ENCODE measurements at regions not wholly inside any gene's neighbourhood (a gene's known extent, or its start where the extent isn't known, plus 50 kb on each side); places are given as distances from the start of the nearest gene placed in this dataset.

GRCh38 chr9:86521322-86521721, 167.1 kb upstream of the TUT7 start:
- no peak for TF ChIP-seq CTCF (IDR thresholded peaks at IDR 0.05; ENCODE audit: low read depth, low read length)
- H3K36me3 ChIP-seq: no peaks in the 10 kb centered on the region
- H3K4me3 ChIP-seq: no peak overlapping the region
- H3K4me1 ChIP-seq (ENCODE audit: low read depth): no peaks in the 10 kb centered on the region
- no peaks in the 10 kb centered on the region for H3K9me3 ChIP-seq (ENCODE audit: low read depth)
- H3K27me3 ChIP-seq: no peaks in the 10 kb centered on the region
- no peak overlapping the region for H3K27ac ChIP-seq
- no peak for DNase-seq (ENCODE audit: low read depth in 1 of 2, low spot score in 1 of 2)

GRCh38 chr9:86519066-86519615, 164.9 kb upstream of the TUT7 start:
- no peaks in the 10 kb centered on the region for H3K36me3 ChIP-seq
- H3K9me3 ChIP-seq (ENCODE audit: low read depth): no peaks in the 10 kb centered on the region
- H3K27ac ChIP-seq: no peak overlapping the region
- no peak for DNase-seq (ENCODE audit: low read depth in 1 of 2, low spot score in 1 of 2)
- H3K4me1 ChIP-seq (ENCODE audit: low read depth): no peaks in the 10 kb centered on the region
- no peaks in the 10 kb centered on the region for H3K27me3 ChIP-seq
- TF ChIP-seq CTCF (IDR thresholded peaks at IDR 0.05; ENCODE audit: low read depth, low read length): no peak
- H3K4me3 ChIP-seq: no peak overlapping the region

- no peaks in the 10 kb centered on the region for H3K27me3 ChIP-seq
- H3K36me3 ChIP-seq: no peaks in the 10 kb centered on the region
- no peak for TF ChIP-seq CTCF (IDR thresholded peaks at IDR 0.05; ENCODE audit: low read depth, low read length)
These were observed 163.3 kb upstream of the TUT7 start for GRCh38 chr9:86517475-86517874.

GRCh38 chr9:86516564-86516963, 162.4 kb upstream of the TUT7 start:
- Histone ChIP-seq H3K27me3 (no peaks in the 10 kb centered on the region), H3K36me3 (no peaks in the 10 kb centered on the region), H3K27ac (no peak overlapping the region), H3K4me1 (ENCODE audit: low read depth) (no peaks in the 10 kb centered on the region), H3K9me3 (ENCODE audit: low read depth) (no peaks in the 10 kb centered on the region), H3K4me3 (no peak overlapping the region)
- no peak for TF ChIP-seq CTCF (IDR thresholded peaks at IDR 0.05; ENCODE audit: low read depth, low read length)
- DNase-seq (ENCODE audit: low read depth in 1 of 2, low spot score in 1 of 2): no peak

More at GRCh38 chr9:86517475-86517874, 163.3 kb upstream of the TUT7 start:
- Histone ChIP-seq H3K9me3 (ENCODE audit: low read depth) (no peaks in the 10 kb centered on the region), H3K4me1 (ENCODE audit: low read depth) (no peaks in the 10 kb centered on the region), H3K27ac (no peak overlapping the region), H3K4me3 (no peak overlapping the region)
- no peak for DNase-seq (ENCODE audit: low read depth in 1 of 2, low spot score in 1 of 2)

- DNase-seq (ENCODE audit: low read depth in 1 of 2, low spot score in 1 of 2): no peak
- Histone ChIP-seq H3K27ac (no peak overlapping the region), H3K9me3 (ENCODE audit: low read depth) (no peaks in the 10 kb centered on the region), H3K27me3 (no peaks in the 10 kb centered on the region), H3K36me3 (no peaks in the 10 kb centered on the region), H3K4me1 (ENCODE audit: low read depth) (no peaks in the 10 kb centered on the region), H3K4me3 (no peak overlapping the region)
- TF ChIP-seq CTCF (IDR thresholded peaks at IDR 0.05; ENCODE audit: low read depth, low read length): no peak
These were observed 161.0 kb upstream of the TUT7 start for GRCh38 chr9:86515221-86515620.

- no peaks in the 10 kb centered on the region for H3K4me1 ChIP-seq (ENCODE audit: low read depth)
- TF ChIP-seq CTCF (IDR thresholded peaks at IDR 0.05; ENCODE audit: low read depth, low read length): no peak
- no peak for DNase-seq (ENCODE audit: low read depth in 1 of 2, low spot score in 1 of 2)
These were observed 159.2 kb upstream of the TUT7 start for GRCh38 chr9:86513429-86513828.

More at GRCh38 chr9:86513429-86513828, 159.2 kb upstream of the TUT7 start:
- no peak overlapping the region for H3K27ac ChIP-seq
- no peak overlapping the region for H3K4me3 ChIP-seq
- no peaks in the 10 kb centered on the region for H3K27me3 ChIP-seq
- no peaks in the 10 kb centered on the region for H3K9me3 ChIP-seq (ENCODE audit: low read depth)
- no peaks in the 10 kb centered on the region for H3K36me3 ChIP-seq
